ENCODE measurements at regions not wholly inside any gene's neighbourhood (a gene's known extent, or its start where the extent isn't known, plus 50 kb on each side); places are given as distances from the start of the nearest gene placed in this dataset.

- no peak for TF ChIP-seq CTCF (IDR thresholded peaks at IDR 0.05)
- TF ChIP-seq POLR2A (IDR thresholded peaks at IDR 0.05) = no peak
Observed at GRCh38 chr2:237218756-237219155, 133.1 kb downstream of the COPS8 start.

Data from stomach (tissue), 4 donors.